NCI-H1048 (cell line): ENCODE measurements at regions not wholly inside any gene's neighbourhood (a gene's known extent, or its start where the extent isn't known, plus 50 kb on each side); places are given as distances from the start of the nearest gene placed in this dataset.

ENCODE experiments used
- DNase-seq: peaks from one replicate; lab custom pipeline; 2025; lab: John Stamatoyannopoulos, UW

DNA sequence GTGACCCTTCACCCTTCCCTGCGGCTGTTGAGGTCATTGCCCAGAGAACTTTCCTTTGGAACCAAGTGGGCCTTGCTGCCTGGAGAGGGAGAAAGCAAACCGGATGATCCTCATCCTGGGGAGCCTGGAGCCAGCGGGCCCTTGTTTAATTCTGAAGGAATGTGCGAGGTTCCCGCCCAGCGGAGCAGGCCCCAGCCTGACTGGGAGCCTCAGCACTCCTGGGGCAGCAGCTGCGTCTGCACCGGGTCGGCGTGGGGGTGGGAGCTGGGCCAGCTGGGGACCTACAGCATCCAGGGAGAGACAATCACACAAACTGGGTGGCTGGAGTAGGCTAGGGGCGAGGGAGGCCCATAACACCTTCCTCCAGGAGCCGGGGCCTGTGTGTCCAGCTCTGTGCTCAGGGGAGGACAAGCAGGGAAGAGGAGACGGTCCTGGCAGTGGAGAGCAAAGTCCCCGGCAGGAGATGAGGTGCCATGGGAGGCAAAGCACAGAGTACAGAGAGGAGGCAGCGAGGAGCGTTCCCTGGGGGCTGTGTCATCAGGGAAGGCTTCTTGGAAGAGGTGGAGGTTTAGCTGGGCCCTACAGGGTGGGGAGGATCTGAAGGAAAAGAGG is 61.9 kb upstream of the HAAO start:
- no peak for DNase-seq

DNA sequence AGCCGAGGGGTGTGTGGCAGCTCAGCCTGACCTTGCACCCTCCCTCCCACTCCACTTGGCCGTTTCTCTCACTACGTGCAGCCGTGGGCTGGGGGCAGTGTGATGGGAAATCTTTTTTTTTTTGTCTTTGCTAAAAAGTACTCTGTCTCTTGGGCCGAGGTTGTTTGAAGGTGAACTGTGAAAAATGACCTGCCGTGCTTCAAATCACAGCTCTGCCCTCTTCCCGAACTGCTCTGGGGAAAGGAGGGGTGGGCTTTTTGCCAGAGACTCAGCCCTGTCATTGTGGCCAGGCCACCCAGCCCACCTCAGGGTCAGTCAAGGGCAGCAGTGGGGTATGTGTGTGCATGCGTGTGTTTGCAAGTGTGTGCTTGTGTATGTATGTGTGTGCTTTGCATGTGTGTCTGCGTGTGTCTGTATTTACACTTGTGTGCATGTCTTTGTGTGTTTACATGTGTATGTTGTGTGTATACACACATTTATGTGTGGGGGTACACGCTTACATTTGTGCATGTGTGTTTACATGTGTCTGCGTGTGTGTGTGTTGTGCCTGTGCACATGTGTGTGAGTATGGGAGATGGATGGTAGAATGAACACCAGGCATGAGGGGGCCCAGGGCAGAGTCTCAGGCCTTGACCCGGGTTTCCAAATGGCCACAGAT is 61.3 kb upstream of the HAAO start:
- no peak for DNase-seq

DNA sequence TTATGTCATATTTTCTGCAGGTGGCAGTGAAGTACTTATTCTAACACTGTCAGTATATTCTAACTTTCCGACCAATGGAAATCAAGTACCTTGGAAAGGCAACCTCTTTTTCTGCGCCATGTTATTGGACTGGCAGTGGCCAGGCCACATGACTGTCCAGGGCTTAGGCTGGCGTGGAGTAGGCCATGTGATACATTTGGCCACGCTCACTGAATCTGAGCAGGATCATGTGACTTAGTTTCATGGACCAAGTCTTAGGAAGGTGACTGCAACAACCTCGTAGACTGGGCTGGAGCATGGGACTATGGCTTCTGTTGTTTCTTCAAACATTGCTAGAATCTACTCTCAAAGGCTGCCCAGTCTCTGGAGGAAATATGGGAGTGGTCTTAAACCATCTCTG is 60.4 kb upstream of the HAAO start:
- no peak for DNase-seq

- no peak for DNase-seq
Observed at GRCh38 chr2:42851740-42852250, 59.4 kb upstream of the HAAO start.

GRCh38 chr2:42851186-42851585 is 58.8 kb upstream of the HAAO start:
- DNase-seq = no peak

- no peak for DNase-seq
Observed at GRCh38 chr2:42850016-42850805, 57.8 kb upstream of the HAAO start.

- DNase-seq = no peak
Observed at GRCh38 chr2:42849311-42849710, 56.9 kb upstream of the HAAO start.

DNA sequence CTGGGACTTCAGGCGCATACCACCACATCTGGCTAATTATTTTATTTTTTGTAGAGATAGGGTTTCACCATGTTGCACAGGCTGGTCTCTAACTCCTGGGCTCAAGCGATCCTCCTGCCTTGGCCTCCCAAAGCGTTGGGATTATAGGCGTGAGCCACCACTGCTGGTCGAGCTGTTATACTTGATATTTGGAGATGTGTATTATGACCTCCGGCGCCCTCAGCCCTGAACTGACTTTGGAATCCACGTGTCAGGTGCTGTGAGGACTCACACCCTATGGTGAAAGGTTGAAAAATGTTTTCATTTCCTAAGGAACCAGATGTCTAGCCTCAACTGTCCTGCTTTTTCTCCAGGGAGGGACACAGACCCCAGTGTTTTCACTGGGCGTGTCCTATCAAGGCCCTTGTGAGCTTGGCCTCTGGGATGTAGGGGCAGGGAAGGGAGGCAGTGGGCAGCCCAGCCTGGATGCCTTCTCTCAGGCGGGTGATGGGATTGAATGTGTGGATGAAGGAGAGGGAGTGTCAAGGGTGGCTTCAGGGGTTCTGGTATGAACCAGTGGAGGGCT is 56.4 kb upstream of the HAAO start:
- no peak for DNase-seq

DNA sequence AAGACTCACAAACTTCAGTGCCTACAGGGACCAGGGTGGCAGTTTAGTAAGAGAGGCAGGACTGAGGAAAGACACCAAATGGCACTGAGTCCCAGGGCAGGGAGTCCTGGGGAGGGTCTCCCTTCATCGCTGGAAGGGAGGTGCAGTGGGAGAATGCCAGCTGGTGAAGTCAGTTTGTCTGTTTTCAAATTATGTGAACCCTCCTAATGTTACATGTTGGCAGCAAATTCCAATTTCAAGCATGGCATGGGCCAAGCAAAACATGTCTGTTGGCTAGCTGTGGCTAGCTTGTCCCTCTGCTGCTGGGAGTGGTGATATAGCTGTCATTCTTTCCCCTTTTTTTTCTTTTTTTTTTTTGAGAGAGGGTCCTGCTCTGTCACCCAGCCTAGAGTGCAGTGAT is 55.9 kb upstream of the HAAO start:
- no peak for DNase-seq

DNA sequence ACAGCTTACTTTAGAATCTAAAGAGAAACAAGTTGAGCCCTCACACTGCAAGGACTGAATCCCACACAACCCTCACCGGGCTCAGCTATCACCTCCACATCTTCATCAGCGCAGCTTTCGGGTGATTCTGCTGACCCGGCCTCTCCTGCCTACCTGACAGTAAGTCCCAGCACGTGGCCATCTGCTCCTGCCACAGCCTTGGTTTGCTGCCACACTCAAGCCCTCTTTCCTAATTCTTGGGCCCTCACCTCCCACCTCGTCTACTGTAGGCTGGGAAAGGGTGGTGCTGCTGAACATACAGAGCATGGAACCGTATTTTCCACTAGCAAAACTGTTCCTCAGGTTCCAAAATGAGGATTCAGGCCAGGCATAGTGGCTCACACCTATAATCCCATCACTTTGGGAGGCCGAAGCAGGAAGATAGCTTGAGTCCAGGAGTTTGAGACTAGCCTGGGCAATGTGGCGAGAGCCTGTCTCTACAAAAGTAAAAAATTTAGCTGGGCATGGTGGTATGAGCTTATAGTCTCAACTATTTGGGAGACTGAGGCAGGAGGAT is 55.3 kb upstream of the HAAO start:
- no peak for DNase-seq

- no peak for DNase-seq
Observed at GRCh38 chr2:42846932-42847595, 54.7 kb upstream of the HAAO start.

- no peak for DNase-seq
Observed at GRCh38 chr2:42846026-42846425, 53.6 kb upstream of the HAAO start.

DNA sequence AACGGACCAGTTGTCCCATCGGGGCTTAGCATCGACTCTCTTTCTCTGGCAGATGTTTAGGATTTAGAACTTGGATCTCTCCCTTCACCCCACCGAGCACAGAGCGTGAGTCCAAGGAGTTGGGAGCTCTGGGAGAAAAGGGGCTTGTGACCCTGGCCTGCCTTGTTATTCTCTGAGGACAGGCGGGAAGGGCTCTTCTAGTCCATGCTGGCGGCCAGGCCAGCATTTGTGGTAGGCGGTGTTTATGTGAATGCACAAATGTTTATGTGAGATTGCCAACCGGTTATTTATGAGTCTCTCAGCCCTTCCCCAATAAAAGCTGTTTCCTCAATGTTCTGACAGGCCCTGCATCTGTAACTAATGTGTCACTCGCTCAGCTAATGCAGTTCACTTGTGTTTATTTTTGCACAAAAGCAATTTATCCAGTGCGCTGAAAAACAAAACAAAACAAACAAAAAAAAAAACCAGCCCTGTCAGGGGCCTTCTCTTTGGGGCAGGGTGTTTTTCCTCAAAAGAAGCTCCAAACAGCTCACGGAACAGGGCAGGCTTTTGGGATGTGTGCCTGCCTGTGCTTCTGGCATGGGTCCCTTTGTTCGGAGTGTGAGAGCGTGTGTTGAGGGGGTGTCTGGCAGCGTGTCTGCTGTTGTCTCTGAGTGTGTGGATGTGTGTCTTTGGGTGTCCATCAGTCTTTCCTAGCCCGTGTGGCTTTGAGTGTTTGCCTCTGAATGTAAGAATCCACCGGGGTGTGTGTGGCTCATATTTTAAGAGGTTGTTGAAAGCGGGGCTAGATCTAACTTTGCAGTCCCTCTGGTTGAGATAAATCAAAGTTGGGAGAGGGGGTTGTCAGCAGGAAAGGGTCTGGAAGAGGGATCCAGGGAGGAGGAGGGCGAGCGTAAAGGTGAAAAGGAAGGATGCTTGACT is 52.8 kb upstream of the HAAO start:
- no peak for DNase-seq

DNA sequence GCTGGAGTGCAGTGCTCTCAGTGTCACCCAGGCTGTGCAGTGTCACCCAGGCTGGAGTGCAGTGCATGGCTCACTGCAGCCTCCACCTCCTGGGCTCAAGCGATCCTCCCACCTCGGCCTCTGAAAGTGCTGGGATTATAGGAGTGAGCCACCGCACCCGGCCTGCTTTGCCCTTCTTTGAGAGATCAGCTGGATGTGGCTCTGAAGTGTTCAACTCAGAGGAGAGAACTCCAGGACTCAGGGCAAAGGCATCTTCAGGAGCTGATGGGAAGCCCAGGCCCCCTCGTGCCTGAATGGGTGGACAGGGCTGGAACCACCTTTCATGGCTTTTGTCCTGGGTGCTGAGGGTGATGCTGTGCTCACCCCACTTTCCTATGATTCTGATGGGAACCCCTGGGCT is 52.0 kb upstream of the HAAO start:
- no peak for DNase-seq

- DNase-seq = no peak
Observed at GRCh38 chr2:42843611-42844010, 51.2 kb upstream of the HAAO start.

DNA sequence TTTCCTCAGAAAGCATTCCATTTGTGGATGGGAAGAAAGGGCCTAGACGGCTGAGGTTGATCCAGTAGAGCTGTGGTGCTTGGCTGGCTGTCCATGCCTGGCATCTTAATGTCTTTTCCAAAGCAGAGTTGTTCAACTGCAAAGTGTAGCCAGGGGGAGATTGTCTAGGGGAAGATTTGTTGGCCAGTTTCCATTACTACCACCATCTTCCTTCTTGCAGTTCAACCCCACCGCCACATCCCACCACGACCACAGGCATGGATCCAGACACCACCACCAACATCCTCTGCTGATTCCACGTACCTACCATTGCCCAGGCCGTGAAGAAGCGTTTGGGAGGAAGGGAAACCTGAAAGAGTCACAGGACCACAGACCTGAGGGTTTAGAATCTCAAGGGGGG is 50.7 kb upstream of the HAAO start:
- no peak for DNase-seq

DNA sequence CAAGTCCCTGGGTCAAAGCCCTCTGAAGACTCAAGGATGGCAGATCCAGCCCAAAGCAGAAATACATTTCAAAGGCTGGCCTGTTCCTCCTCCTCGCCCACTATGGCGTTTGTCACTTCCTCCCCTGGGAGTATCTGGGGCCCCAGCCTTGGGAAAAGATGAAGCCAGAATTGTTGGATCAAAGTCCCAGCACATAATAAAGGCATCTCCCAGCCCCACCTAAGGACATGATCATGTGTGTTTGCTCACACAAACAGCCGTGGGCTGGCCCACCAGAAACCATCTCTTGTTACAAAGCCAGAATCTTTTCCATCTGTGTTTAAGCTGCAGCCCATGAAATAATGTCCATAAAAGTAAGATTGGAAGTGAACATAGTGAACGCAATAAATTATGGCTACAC is 50.1 kb upstream of the HAAO start:
- no peak for DNase-seq
